ENCODE measurements at regions not wholly inside any gene's neighbourhood (a gene's known extent, or its start where the extent isn't known, plus 50 kb on each side); places are given as distances from the start of the nearest gene placed in this dataset.

- no peak for TF ChIP-seq CTCF (IDR thresholded peaks at IDR 0.05)
- no peak for TF ChIP-seq POLR2A (IDR thresholded peaks at IDR 0.05)
- no peak for TF ChIP-seq POLR2AphosphoS5 (IDR thresholded peaks at IDR 0.05; ENCODE audit: insufficient read depth in 1 of 2, low read depth in 1 of 2)
These were observed 444.2 kb upstream of the NAALADL2 start for GRCh38 chr3:174414902-174415301.

Data from vagina (tissue), 2 donors.